ENCODE measurements at regions not wholly inside any gene's neighbourhood (a gene's known extent, or its start where the extent isn't known, plus 50 kb on each side); places are given as distances from the start of the nearest gene placed in this dataset.
"Not testable (repeated sequence)": the region's sequence is repeated elsewhere in the genome, so short reads cannot be mapped to it uniquely, and the experiment has no call there.

DNA sequence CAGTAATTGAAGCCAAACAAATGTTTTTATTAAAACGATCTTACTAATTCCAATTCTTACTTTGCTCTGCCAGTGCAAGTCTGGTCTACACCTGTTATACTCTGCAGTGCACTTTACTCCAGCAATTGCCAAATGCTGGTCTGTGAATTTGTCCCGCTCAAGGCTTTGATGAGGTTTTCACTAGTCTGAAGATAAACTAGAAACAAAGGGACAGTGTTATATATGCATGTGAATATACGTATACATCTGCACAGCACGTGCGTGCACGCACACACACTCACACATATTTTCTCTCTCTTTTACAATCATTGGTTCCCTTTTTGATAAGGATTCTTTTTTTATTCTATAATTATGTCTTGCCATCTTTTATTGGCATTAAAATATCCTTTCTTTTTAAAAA lies 88.5 kb upstream of the LCORL start:
- Histone ChIP-seq H3K27me3 (replicated peaks in 1 of 7) (peaks cover 0 to 21% (median 0%) of the 10 kb centered on the region in 7 donors), H3K36me3 (no peaks in the 10 kb centered on the region), H3K27ac (no peak overlapping the region), H3K4me3 (no peak overlapping the region), H3K4me1 (peaks cover 0 to 10% (median 0%) of the 10 kb centered on the region in 6 donors), H3K9me3 (no peaks in the 10 kb centered on the region)
- TF ChIP-seq POLR2AphosphoS5 (IDR thresholded peaks at IDR 0.05) (no peak), CTCF (IDR thresholded peaks at IDR 0.05 in 8 of 11, conservative IDR thresholded peaks at IDR 0.05 in 3 of 11) (no peak), POLR2A (IDR thresholded peaks at IDR 0.05) (no peak)
- 64 to 70% (median 69%) methylated on average over 6 of the region's 6 CpGs for WGBS, 5 donors
- intact Hi-C loops (cut with DNase I; ENCODE audit: low total_unique reads) = no loop called here
- no peak for DNase-seq

GRCh38 chr4:18109676-18110075 lies 88.1 kb upstream of the LCORL start:
- no peaks in the 10 kb centered on the region for H3K36me3 ChIP-seq
- peaks cover 0 to 10% (median 0%) of the 10 kb centered on the region in 6 donors for H3K4me1 ChIP-seq
- TF ChIP-seq POLR2AphosphoS5 (IDR thresholded peaks at IDR 0.05) = no peak
- no peak for TF ChIP-seq POLR2A (IDR thresholded peaks at IDR 0.05)
- no peak for TF ChIP-seq CTCF (IDR thresholded peaks at IDR 0.05 in 8 of 11, conservative IDR thresholded peaks at IDR 0.05 in 3 of 11)
- no peak overlapping the region for H3K4me3 ChIP-seq
- no peaks in the 10 kb centered on the region for H3K9me3 ChIP-seq
- no peak for DNase-seq
- H3K27me3 ChIP-seq (replicated peaks in 1 of 7) = peaks cover 0 to 21% (median 0%) of the 10 kb centered on the region in 7 donors
- 21 to 31% (median 27%) methylated on average over 3 of the region's 3 CpGs for WGBS, 5 donors
- intact Hi-C loops (cut with DNase I; ENCODE audit: low total_unique reads) = no loop called here
- H3K27ac ChIP-seq = no peak overlapping the region

GRCh38 chr4:18107848-18108528 lies 86.4 kb upstream of the LCORL start:
- H3K9me3 ChIP-seq; H3K27ac ChIP-seq; H3K4me1 ChIP-seq; H3K36me3 ChIP-seq; H3K4me3 ChIP-seq; intact Hi-C loops (cut with DNase I; ENCODE audit: low total_unique reads); DNase-seq: not testable (repeated sequence)
- H3K27me3 ChIP-seq (replicated peaks in 1 of 7) = peaks cover 0 to 21% (median 0%) of the 10 kb centered on the region in 7 donors
- WGBS, 5 donors = 78 to 89% (median 84%) methylated on average over 4 of the region's 4 CpGs

DNA sequence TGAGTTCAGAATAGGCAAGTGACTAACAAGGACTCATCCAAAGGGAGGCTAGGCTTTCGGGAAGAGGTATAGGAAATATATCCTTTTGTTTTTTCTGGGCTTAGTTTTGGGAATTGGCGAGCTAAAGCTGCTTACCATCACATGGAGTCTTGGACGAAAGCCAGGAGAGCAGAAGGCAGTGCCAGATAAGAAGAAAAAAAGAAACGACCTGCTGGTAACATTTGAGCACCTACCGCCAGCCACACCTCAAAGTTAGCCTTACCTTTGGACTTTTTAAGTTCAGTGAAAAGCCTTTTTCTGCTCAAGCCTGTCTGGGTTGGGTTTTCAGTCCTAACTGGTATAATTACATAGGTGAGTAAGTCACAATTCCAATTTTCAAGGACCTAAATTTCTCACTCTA lies 85.1 kb upstream of the LCORL start:
- Histone ChIP-seq H3K4me1 (peaks cover 0 to 10% (median 0%) of the 10 kb centered on the region in 6 donors), H3K27ac (no peak overlapping the region), H3K9me3 (no peaks in the 10 kb centered on the region), H3K27me3 (replicated peaks in 1 of 7) (peaks cover 0 to 19% (median 0%) of the 10 kb centered on the region in 7 donors), H3K36me3 (no peaks in the 10 kb centered on the region), H3K4me3 (no peak overlapping the region)
- 53 to 77% (median 63%) methylated on average over 5 of the region's 5 CpGs for WGBS, 5 donors
- TF ChIP-seq CTCF (IDR thresholded peaks at IDR 0.05 in 8 of 11, conservative IDR thresholded peaks at IDR 0.05 in 3 of 11) (no peak), POLR2A (IDR thresholded peaks at IDR 0.05) (no peak), POLR2AphosphoS5 (IDR thresholded peaks at IDR 0.05) (no peak)
- DNase-seq = no peak
- intact Hi-C loops (cut with DNase I; ENCODE audit: low total_unique reads) = no loop called here
